IMR-90 (cell line): ENCODE measurements at regions not wholly inside any gene's neighbourhood (a gene's known extent, or its start where the extent isn't known, plus 50 kb on each side); places are given as distances from the start of the nearest gene placed in this dataset.

Source experiments
- ATAC-seq: fragments of 200-7000 bp; cut with Tn5 transposase; 2 replicates; pipeline ENCODE4 v1.9.1; 2020; ENCODE audit warnings: low read depth, mild to moderate bottlenecking, moderate library complexity
- BruUV-seq: library from RNA; stranded (reverse); fragments of 400-500 nt; replicated peaks from 2 replicates; lab custom pipeline; 2021; lab: Mats Ljungman, UMichigan
- CTCF ChIA-PET: fragments of 300-600 bp; formaldehyde crosslinking; extraction: SDS; loops from one replicate; lab custom pipeline; 2021; ENCODE audit warnings: antibody characterized with exemption; lab: Yijun Ruan, JAX
- POLR2A ChIA-PET: fragments of 300-600 bp; sonication (Branson Sonifier 250); formaldehyde crosslinking; loops from one replicate; lab custom pipeline; 2022; ENCODE audit warnings: antibody characterized with exemption; ENCODE audit not compliant: unreplicated experiment; lab: Charles Lee
- DNase-seq: peaks from one replicate; pipeline ENCODE4 v3.0.0; 2013
- H2AFZ ChIP-seq: replicated peaks from 2 replicates; pipeline ENCODE3; 2013; ENCODE audit warnings: low read length, mild to moderate bottlenecking; ENCODE audit not compliant: poor library complexity
- H2AK5ac ChIP-seq: 2 replicates; pipeline ENCODE4 v1.6.1; 2013; ENCODE audit warnings: low read depth, low read length, inconsistent platforms
- H2AK9ac ChIP-seq: replicated peaks from 2 replicates; pipeline ENCODE3; 2013; ENCODE audit warnings: mild to moderate bottlenecking, low read depth, low read length, moderate library complexity; ENCODE audit not compliant: poor library complexity
- H2BK120ac ChIP-seq: 2 replicates; pipeline ENCODE4 v1.6.1; 2013; ENCODE audit warnings: low read depth, low read length, inconsistent platforms
- H2BK15ac ChIP-seq: 3 replicates; pipeline ENCODE4 v1.6.1; 2013; ENCODE audit warnings: low read depth, low read length, inconsistent platforms
- H2BK20ac ChIP-seq: 2 replicates; pipeline ENCODE4 v1.6.1; 2013; ENCODE audit warnings: low read depth, mild to moderate bottlenecking, inconsistent platforms, low read length, moderate library complexity
- H2BK5ac ChIP-seq: 2 replicates; pipeline ENCODE4 v1.6.1; 2013; ENCODE audit warnings: mild to moderate bottlenecking, low read depth, low read length, inconsistent platforms; ENCODE audit not compliant: poor library complexity, severe bottlenecking
- H3K14ac ChIP-seq: replicated peaks from 2 replicates; pipeline ENCODE4 v1.6.1; 2013; ENCODE audit warnings: low read depth, low read length, inconsistent platforms
- H3K18ac ChIP-seq: 2 replicates; pipeline ENCODE4 v1.6.1; 2013; ENCODE audit warnings: low read depth, low read length, control low read depth
- H3K23ac ChIP-seq: 2 replicates; pipeline ENCODE4 v1.6.1; 2013; ENCODE audit warnings: low read depth, low read length, inconsistent platforms
- H3K27ac ChIP-seq: 2 replicates; pipeline ENCODE4 v1.5.1; 2013; ENCODE audit warnings: mild to moderate bottlenecking, control low read depth, low read length; ENCODE audit not compliant: insufficient read depth
- H3K27me3 ChIP-seq: 2 replicates; pipeline ENCODE4 v1.6.1; 2013; ENCODE audit warnings: low read length; ENCODE audit not compliant: control insufficient read depth, insufficient read depth
- H3K36me3 ChIP-seq: 2 replicates; pipeline ENCODE4 v1.6.1; 2013; ENCODE audit warnings: low read length, mixed read lengths; ENCODE audit not compliant: control insufficient read depth, insufficient read depth
- H3K4ac ChIP-seq: 2 replicates; pipeline ENCODE4 v1.6.1; 2013; ENCODE audit warnings: low read depth, low read length, inconsistent platforms
- H3K4me1 ChIP-seq: 2 replicates; pipeline ENCODE4 v1.6.1; 2013; ENCODE audit warnings: low read length, mixed read lengths; ENCODE audit not compliant: control insufficient read depth, insufficient read depth
- H3K4me2 ChIP-seq: 2 replicates; pipeline ENCODE4 v1.6.1; 2013; ENCODE audit warnings: low read depth, mild to moderate bottlenecking, control low read depth, low read length, moderate library complexity
- H3K4me3 ChIP-seq: 2 replicates; pipeline ENCODE4 v1.5.1; 2013; ENCODE audit warnings: low read depth, mild to moderate bottlenecking, control low read depth, low read length, moderate library complexity; ENCODE audit not compliant: insufficient read depth
- H3K56ac ChIP-seq: 2 replicates; pipeline ENCODE4 v1.6.1; 2013; ENCODE audit warnings: low read length, inconsistent platforms; ENCODE audit not compliant: insufficient read depth; ENCODE audit errors: extremely low read depth
- H3K79me1 ChIP-seq, 2 experiments: 2 replicates each; pipeline ENCODE4 v1.6.1; 2013; ENCODE audit warnings: low read length in 2 of 2, inconsistent platforms in 1 of 2, low read depth in 1 of 2
- H3K9ac ChIP-seq: 2 replicates; pipeline ENCODE4 v1.6.1; 2013; ENCODE audit warnings: low read depth, low read length, control low read depth
- H3K9me1 ChIP-seq: 2 replicates; pipeline ENCODE4 v1.6.1; 2013; ENCODE audit warnings: low read length, inconsistent platforms; ENCODE audit not compliant: insufficient read depth
- H3K9me3 ChIP-seq: 2 replicates; pipeline ENCODE4 v1.6.1; 2013; ENCODE audit warnings: low read length; ENCODE audit not compliant: control insufficient read depth, insufficient read depth
- H4K20me1 ChIP-seq: 2 replicates; pipeline ENCODE4 v1.6.1; 2013; ENCODE audit warnings: low read length, inconsistent platforms; ENCODE audit not compliant: insufficient read depth
- H4K5ac ChIP-seq: 2 replicates; pipeline ENCODE4 v1.6.1; 2013; ENCODE audit warnings: mild to moderate bottlenecking, low read depth, low read length, control low read depth
- H4K8ac ChIP-seq, 2 experiments: 2 replicates each; pipeline ENCODE4 v1.6.1; 2013; ENCODE audit warnings: low read depth in 2 of 2, low read length in 2 of 2, control low read depth in 1 of 2, inconsistent platforms in 1 of 2
- H4K91ac ChIP-seq: 2 replicates; pipeline ENCODE4 v1.6.1; 2013; ENCODE audit warnings: low read depth, low read length, inconsistent platforms; ENCODE audit not compliant: insufficient read depth
- BHLHE40 ChIP-seq: fragments of 150-350 bp; IDR thresholded peaks from 2 replicates; pipeline ENCODE4 v1.6.1; 2016; ENCODE audit warnings: mild to moderate bottlenecking, low read depth, low read length
- CEBPB ChIP-seq: IDR thresholded peaks from 2 replicates; pipeline ENCODE4 v1.6.1; 2012; ENCODE audit warnings: low read depth, low read length, improper control_type of control experiment
- CHD1 ChIP-seq: IDR thresholded peaks from 2 replicates; pipeline ENCODE4 v1.6.1; 2012; ENCODE audit warnings: low read depth, low read length, improper control_type of control experiment
- CTCF ChIP-seq: conservative IDR thresholded peaks from 2 replicates; pipeline ENCODE4 v1.5.1; 2012; ENCODE audit warnings: mild to moderate bottlenecking, low read depth, low read length, improper control_type of control experiment
- FOS ChIP-seq: fragments of 150-350 bp; IDR thresholded peaks from 2 replicates; pipeline ENCODE4 v1.6.1; 2016; ENCODE audit warnings: low read depth, low read length
- MAFK ChIP-seq: IDR thresholded peaks from 2 replicates; pipeline ENCODE4 v1.6.1; 2012; ENCODE audit warnings: low read depth, low read length, improper control_type of control experiment
- MAZ ChIP-seq: IDR thresholded peaks from 2 replicates; pipeline ENCODE4 v1.6.1; 2012; ENCODE audit warnings: low read depth, mild to moderate bottlenecking, low read length, improper control_type of control experiment, moderate library complexity, borderline replicate concordance
- MXI1 ChIP-seq: IDR thresholded peaks from 2 replicates; pipeline ENCODE4 v1.6.1; 2012; ENCODE audit warnings: low read depth, mild to moderate bottlenecking, low read length, moderate library complexity, borderline replicate concordance
- NFE2L2 ChIP-seq: fragments of 150-350 bp; IDR thresholded peaks from 2 replicates; pipeline ENCODE4 v1.6.1; 2016; ENCODE audit warnings: low read depth, mild to moderate bottlenecking, low read length
- POLR2A ChIP-seq: IDR thresholded peaks from 2 replicates; pipeline ENCODE4 v1.6.1; 2012; ENCODE audit warnings: mild to moderate bottlenecking, low read depth, low read length
- RAD21 ChIP-seq: IDR thresholded peaks from 2 replicates; pipeline ENCODE4 v1.6.1; 2012; ENCODE audit warnings: low read length, improper control_type of control experiment
- RCOR1 ChIP-seq: IDR thresholded peaks from 2 replicates; pipeline ENCODE4 v1.6.1; 2012; ENCODE audit warnings: mild to moderate bottlenecking, low read length, improper control_type of control experiment; ENCODE audit not compliant: insufficient replicate concordance
- RFX5 ChIP-seq: IDR thresholded peaks from 2 replicates; pipeline ENCODE4 v1.8.0; 2012; ENCODE audit warnings: low read depth, mild to moderate bottlenecking, low read length, moderate library complexity
- SMC3 ChIP-seq: fragments of 150-350 bp; IDR thresholded peaks from 2 replicates; pipeline ENCODE4 v1.6.1; 2016; ENCODE audit warnings: low read depth, mild to moderate bottlenecking, antibody characterized with exemption, low read length, moderate library complexity
- USF2 ChIP-seq: fragments of 150-350 bp; IDR thresholded peaks from 2 replicates; pipeline ENCODE4 v1.6.1; 2017; ENCODE audit warnings: mild to moderate bottlenecking, antibody characterized with exemption, low read length, low read depth
- WGBS, 2 experiments: methylation state at CpG; one replicate each; pipeline versions ENCODE4 v1.1.5 to v1.1.7; 2013; ENCODE audit warnings: missing lambda C conversion rate in 2 of 2; ENCODE audit not compliant: insufficient read length in 1 of 2; ENCODE audit errors: extremely low coverage in 2 of 2; 5-methylcytosine and 5-hydroxymethylcytosine counted together
- dilution Hi-C: fragments of 300-500 bp; cut with HindIII; formaldehyde crosslinking; loops from one replicate; pipeline ENCODE4 v1.14.3; 2018; ENCODE audit warnings: low sequenced_read_pairs; ENCODE audit not compliant: unreplicated experiment
- in situ Hi-C: fragments of 300-500 bp; cut with MboI; formaldehyde crosslinking; loops from 3 replicates; pipeline ENCODE4 v1.14.3; 2019; ENCODE audit warnings: low sequenced_read_pairs, inconsistent platforms, mixed read lengths
- intact Hi-C: fragments of 100-400 bp; cut with micrococcal nuclease; formaldehyde crosslinking; loops from 2 replicates; pipeline ENCODE4 v1.10.0; 2022
- TF ChIP-seq, protein P1 (sequence below): fragments of 150-350 bp; IDR thresholded peaks from 2 replicates; pipeline ENCODE4 v1.6.1; 2016; ENCODE audit warnings: low read depth, mild to moderate bottlenecking, low read length, moderate library complexity, borderline replicate concordance

DNA sequence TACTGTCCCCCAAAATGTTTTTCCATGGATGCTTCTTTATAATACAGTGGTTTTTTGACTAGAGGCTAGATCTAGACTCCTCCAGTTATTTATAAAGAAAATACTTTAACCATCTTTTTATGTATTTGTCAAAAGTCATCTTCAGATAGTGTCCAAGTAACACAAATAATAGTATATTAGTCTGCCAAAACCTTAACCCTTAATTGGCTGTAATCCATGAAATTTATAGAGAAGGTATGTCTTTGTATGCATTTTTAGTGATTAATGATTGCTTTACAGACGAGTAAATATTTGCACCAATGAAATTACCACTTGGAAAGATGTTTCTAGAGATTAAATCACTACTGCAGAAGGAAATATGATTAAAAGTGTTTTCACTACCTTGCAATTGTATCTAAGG is 451.8 kb upstream of the NRXN1 start:
- no peak for TF ChIP-seq MAFK
- TF ChIP-seq RAD21, result no peak
- TF ChIP-seq CTCF, result no peak
- TF ChIP-seq CEBPB, result no peak
- TF ChIP-seq CHD1, result no peak
- TF ChIP-seq RFX5, result no peak
- no peak for TF ChIP-seq RCOR1
- no peak for TF ChIP-seq POLR2A
- TF ChIP-seq, protein P1, sequence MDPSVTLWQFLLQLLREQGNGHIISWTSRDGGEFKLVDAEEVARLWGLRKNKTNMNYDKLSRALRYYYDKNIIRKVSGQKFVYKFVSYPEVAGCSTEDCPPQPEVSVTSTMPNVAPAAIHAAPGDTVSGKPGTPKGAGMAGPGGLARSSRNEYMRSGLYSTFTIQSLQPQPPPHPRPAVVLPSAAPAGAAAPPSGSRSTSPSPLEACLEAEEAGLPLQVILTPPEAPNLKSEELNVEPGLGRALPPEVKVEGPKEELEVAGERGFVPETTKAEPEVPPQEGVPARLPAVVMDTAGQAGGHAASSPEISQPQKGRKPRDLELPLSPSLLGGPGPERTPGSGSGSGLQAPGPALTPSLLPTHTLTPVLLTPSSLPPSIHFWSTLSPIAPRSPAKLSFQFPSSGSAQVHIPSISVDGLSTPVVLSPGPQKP, result no peak
- no peak for TF ChIP-seq FOS
- no peak for TF ChIP-seq NFE2L2
- TF ChIP-seq SMC3, result no peak
- TF ChIP-seq BHLHE40, result no peak
- no peak for TF ChIP-seq MAZ
- no peak for TF ChIP-seq USF2
- no peak for TF ChIP-seq MXI1
- CTCF ChIA-PET, result no interaction called here
- Histone ChIP-seq H2AK9ac (no peak overlapping the region), H3K18ac (no peak overlapping the region), H4K5ac (no peak overlapping the region), H3K79me1 (no peaks in the 10 kb centered on the region), H2BK5ac (no peak overlapping the region), H3K4me1 (no peaks in the 10 kb centered on the region), H3K9me1 (no peaks in the 10 kb centered on the region), H3K4ac (no peak overlapping the region), H3K56ac (no peak overlapping the region), H3K36me3 (no peaks in the 10 kb centered on the region), H3K9ac (no peak overlapping the region), H2BK120ac (no peak overlapping the region), H3K27me3 (no peaks in the 10 kb centered on the region), H3K4me2 (no peak overlapping the region), H2AFZ (no peak overlapping the region), H3K27ac (no peak overlapping the region), H2BK20ac (no peak overlapping the region), H2BK15ac (no peak overlapping the region), H3K4me3 (no peak overlapping the region), H4K20me1 (no peaks in the 10 kb centered on the region), H4K8ac (no peak overlapping the region), H3K9me3 (peaks cover 2% of the 10 kb centered on the region; the same call in 1 of the 2 replicates), H4K91ac (no peak overlapping the region), H2AK5ac (no peak overlapping the region), H3K14ac (no peak overlapping the region), H3K23ac (no peak overlapping the region)
- POLR2A ChIA-PET, result no interaction called here
- in situ Hi-C loops, result no loop called here
- WGBS, 2 experiments, result no CpG with 5 or more reads among the region's 1 CpG
- BruUV-seq, result no TSS peak
- no peak for ATAC-seq
- dilution Hi-C loops, result no loop called here
- intact Hi-C loops, result no loop called here
- DNase-seq, result no peak
